Nephron progenitor cell (in vitro differentiated cells): ENCODE measurements at regions not wholly inside any gene's neighbourhood (a gene's known extent, or its start where the extent isn't known, plus 50 kb on each side); places are given as distances from the start of the nearest gene placed in this dataset.

Experiments used
- DNase-seq: peaks from one replicate; pipeline ENCODE4 v3.0.0; 2021
- H3K27ac Mint-ChIP-seq: 2 replicates; pipeline ENCODE4 v1.8.0; 2021; ENCODE audit warnings: mild to moderate bottlenecking, moderate library complexity, mixed read lengths
- H3K27me3 Mint-ChIP-seq: 2 replicates; pipeline ENCODE4 v1.8.0; 2021; ENCODE audit warnings: mild to moderate bottlenecking, low read depth, mixed read lengths; ENCODE audit not compliant: poor library complexity
- H3K36me3 Mint-ChIP-seq: 2 replicates; pipeline ENCODE4 v1.8.0; 2021; ENCODE audit warnings: low read depth, mixed read lengths
- H3K4me1 Mint-ChIP-seq: 2 replicates; pipeline ENCODE4 v1.8.0; 2021; ENCODE audit warnings: mixed read lengths
- H3K4me3 Mint-ChIP-seq: 2 replicates; pipeline ENCODE4 v1.8.0; 2021; ENCODE audit warnings: mild to moderate bottlenecking, moderate library complexity, mixed read lengths
- H3K9me3 Mint-ChIP-seq: 2 replicates; pipeline ENCODE4 v1.8.0; 2021; ENCODE audit warnings: mild to moderate bottlenecking, moderate library complexity, mixed read lengths
- TF ChIP-seq, protein P1 (sequence below): fragments of 200-600 bp; sonication (generic); IDR thresholded peaks from 2 replicates; pipeline ENCODE4 v1.5.0; 2021; ENCODE audit warnings: antibody characterized with exemption

DNA sequence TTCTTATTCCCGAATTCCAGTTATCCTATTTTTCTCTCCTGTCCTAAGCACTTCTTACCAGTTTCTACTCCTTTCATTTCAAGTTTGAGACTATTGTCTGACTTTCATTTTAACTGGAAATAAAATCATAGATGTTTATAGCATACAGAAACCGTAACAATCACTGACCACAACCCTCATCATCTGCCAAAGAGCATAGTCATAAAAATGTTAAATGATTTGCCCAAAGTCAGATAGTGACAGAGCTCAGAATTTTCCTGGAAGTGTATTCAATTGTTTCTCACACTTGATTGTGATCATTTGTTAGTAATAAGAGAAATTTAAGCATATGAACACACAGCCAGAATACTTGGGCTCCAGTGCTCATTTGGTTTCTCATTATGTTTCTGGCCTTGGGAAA, 250.5 kb upstream of the PCDH15 start:
- no peak overlapping the region for H3K27ac Mint-ChIP-seq
- TF ChIP-seq, protein P1, sequence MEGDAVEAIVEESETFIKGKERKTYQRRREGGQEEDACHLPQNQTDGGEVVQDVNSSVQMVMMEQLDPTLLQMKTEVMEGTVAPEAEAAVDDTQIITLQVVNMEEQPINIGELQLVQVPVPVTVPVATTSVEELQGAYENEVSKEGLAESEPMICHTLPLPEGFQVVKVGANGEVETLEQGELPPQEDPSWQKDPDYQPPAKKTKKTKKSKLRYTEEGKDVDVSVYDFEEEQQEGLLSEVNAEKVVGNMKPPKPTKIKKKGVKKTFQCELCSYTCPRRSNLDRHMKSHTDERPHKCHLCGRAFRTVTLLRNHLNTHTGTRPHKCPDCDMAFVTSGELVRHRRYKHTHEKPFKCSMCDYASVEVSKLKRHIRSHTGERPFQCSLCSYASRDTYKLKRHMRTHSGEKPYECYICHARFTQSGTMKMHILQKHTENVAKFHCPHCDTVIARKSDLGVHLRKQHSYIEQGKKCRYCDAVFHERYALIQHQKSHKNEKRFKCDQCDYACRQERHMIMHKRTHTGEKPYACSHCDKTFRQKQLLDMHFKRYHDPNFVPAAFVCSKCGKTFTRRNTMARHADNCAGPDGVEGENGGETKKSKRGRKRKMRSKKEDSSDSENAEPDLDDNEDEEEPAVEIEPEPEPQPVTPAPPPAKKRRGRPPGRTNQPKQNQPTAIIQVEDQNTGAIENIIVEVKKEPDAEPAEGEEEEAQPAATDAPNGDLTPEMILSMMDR: no peak
- DNase-seq: no peak
- H3K9me3 Mint-ChIP-seq: no peaks in the 10 kb centered on the region
- H3K36me3 Mint-ChIP-seq: no peaks in the 10 kb centered on the region
- H3K27me3 Mint-ChIP-seq: no peaks in the 10 kb centered on the region
- H3K4me3 Mint-ChIP-seq: no peak overlapping the region
- no peaks in the 10 kb centered on the region for H3K4me1 Mint-ChIP-seq

DNA sequence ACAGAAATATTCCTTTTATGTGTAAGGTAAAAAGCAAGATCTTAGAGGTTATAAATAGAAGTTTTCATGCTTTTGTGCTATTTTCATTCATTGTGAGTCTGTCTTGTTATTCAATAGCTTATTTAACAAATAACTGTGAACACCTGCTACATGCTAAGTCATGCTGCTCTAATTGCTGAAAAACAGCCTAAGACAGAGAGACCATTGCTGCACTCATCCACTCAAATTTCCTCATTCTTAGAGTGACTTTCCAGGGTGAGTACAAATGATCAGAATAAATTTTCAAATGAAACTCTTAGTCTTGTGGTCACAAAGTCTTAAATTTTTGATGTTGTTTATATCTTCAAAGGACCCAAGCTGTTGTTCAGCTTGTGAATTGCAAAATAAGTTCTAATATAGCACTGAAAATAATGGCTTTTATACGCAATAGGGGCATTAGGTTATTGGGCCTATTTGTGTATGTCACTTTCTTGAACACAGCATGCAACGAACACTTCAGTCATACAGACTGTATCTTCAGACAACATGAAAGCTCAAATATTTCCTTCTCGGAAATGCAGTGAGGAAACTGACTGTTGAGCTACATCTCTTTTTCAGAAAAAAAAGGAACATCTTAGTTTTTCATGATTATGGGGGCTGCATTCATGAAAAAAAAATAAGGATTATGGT, 247.9 kb upstream of the PCDH15 start:
- H3K9me3 Mint-ChIP-seq: no peaks in the 10 kb centered on the region
- no peaks in the 10 kb centered on the region for H3K36me3 Mint-ChIP-seq
- DNase-seq: no peak
- no peak overlapping the region for H3K27ac Mint-ChIP-seq
- H3K4me3 Mint-ChIP-seq: no peak overlapping the region
- TF ChIP-seq, protein P1: no peak
- H3K27me3 Mint-ChIP-seq: no peaks in the 10 kb centered on the region
- H3K4me1 Mint-ChIP-seq: no peaks in the 10 kb centered on the region

DNA sequence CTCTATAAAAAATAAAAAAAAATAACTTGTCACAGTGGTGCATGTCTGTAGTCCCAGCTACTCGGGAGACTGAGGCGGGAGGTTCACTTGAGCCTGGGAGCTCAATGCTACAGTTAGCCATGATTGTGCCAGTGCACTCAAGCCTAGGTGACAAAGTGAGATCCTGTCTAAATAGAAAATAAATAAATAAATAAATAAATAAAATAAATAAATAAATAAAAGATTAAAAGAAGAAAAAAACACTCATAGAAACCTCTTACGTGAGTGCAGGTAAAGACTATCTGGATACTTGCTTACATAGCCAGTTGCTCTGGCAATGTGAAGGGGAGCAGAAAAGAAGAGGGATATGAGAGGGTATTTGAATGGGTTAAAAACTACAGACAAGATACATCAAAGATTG, 242.5 kb upstream of the PCDH15 start:
- no peaks in the 10 kb centered on the region for H3K27me3 Mint-ChIP-seq
- H3K9me3 Mint-ChIP-seq: no peaks in the 10 kb centered on the region
- no peak overlapping the region for H3K27ac Mint-ChIP-seq
- no peaks in the 10 kb centered on the region for H3K36me3 Mint-ChIP-seq
- no peak for DNase-seq
- TF ChIP-seq, protein P1: no peak
- H3K4me3 Mint-ChIP-seq: no peak overlapping the region
- H3K4me1 Mint-ChIP-seq: no peaks in the 10 kb centered on the region

DNA sequence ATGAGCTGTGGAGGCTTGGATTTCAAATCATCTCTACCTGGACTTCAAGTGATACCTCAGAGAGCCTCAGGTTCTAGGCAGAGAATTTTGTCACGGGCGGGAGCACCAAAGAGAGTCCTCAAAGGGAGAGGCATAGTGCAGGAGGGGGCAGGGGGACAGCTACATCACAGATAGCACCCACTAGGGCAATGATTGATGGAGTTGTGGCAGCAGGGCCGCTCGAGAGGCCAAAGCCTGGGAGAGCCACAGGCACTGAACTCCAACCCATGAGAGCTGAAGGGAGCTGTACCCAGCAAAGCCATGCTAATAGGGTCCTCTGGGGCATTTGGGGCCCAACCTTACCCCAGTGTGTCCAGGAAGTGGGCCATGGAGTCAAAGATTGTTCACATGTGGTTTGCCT, 232.0 kb upstream of the PCDH15 start:
- TF ChIP-seq, protein P1: no peak
- H3K9me3 Mint-ChIP-seq: no peaks in the 10 kb centered on the region
- no peak overlapping the region for H3K4me3 Mint-ChIP-seq
- H3K27ac Mint-ChIP-seq: no peak overlapping the region
- no peak for DNase-seq
- peaks cover 19% of the 10 kb centered on the region for H3K4me1 Mint-ChIP-seq
- H3K36me3 Mint-ChIP-seq: no peaks in the 10 kb centered on the region
- no peaks in the 10 kb centered on the region for H3K27me3 Mint-ChIP-seq

DNA sequence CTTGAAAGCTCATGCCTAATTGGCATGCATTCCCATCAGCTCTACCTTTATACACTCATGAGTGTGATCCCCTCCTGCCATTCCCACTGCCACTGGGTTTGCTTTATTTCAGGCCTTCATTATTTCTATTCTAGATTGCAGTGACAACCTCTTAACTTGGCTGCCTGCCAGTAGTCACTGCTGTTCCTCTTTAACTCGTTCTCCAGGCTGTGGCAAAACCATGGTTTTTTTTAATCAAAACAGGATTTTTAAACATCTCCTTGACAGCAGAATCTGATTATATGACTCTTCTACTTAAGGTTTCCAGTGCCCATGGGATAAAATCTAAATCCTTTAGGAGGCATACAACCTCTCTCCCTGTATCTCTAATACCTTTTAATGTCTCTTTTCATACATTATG, 223.7 kb upstream of the PCDH15 start:
- no peaks in the 10 kb centered on the region for H3K36me3 Mint-ChIP-seq
- TF ChIP-seq, protein P1: no peak
- no peak for DNase-seq
- no peaks in the 10 kb centered on the region for H3K4me1 Mint-ChIP-seq
- no peak overlapping the region for H3K4me3 Mint-ChIP-seq
- H3K27ac Mint-ChIP-seq: no peak overlapping the region
- peaks cover 4% of the 10 kb centered on the region for H3K27me3 Mint-ChIP-seq
- no peaks in the 10 kb centered on the region for H3K9me3 Mint-ChIP-seq

DNA sequence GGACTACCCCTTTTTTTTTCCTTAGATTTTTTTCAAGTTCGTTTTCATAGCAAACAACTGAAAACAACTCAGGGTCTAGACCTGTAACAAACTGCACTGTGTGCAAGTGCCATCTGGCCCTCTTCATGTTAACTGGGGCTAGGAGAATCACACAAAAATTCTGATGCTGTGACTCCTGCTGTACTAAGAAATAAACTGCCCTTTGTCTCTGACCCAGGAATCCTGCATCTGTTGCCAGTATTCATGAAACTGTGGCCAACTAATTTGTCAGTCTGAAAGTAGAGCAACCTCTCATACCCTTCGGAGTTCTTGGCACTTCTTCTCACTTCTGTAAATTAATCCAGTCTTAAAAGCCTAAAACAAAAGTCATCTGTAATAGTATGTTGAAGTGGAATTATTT, 218.4 kb upstream of the PCDH15 start:
- Mint-ChIP-seq H3K9me3 (no peaks in the 10 kb centered on the region), H3K36me3 (no peaks in the 10 kb centered on the region), H3K4me3 (no peak overlapping the region), H3K4me1 (no peaks in the 10 kb centered on the region), H3K27me3 (peaks cover 5% of the 10 kb centered on the region), H3K27ac (no peak overlapping the region)
- TF ChIP-seq, protein P1: no peak
- DNase-seq: no peak
